C4-2B (cell line): ENCODE measurements at regions not wholly inside any gene's neighbourhood (a gene's known extent, or its start where the extent isn't known, plus 50 kb on each side); places are given as distances from the start of the nearest gene placed in this dataset.

Experiments used
- H3K27ac ChIP-seq: fragments of 450-650 bp; 2 replicates; pipeline ENCODE4 v1.5.1; 2017
- ZFX ChIP-seq: fragments of 450-650 bp; IDR thresholded peaks from 2 replicates; pipeline ENCODE4 v1.6.1; 2017
- TF ChIP-seq, protein P1 (sequence below): fragments of 450-650 bp; conservative IDR thresholded peaks from 2 replicates; pipeline ENCODE4 v1.5.1; 2017; ENCODE audit warnings: mild to moderate bottlenecking

GRCh38 chr4:89586318-89586717, 250.6 kb downstream of the SNCA start:
- no peak overlapping the region for H3K27ac ChIP-seq
- TF ChIP-seq, protein P1, sequence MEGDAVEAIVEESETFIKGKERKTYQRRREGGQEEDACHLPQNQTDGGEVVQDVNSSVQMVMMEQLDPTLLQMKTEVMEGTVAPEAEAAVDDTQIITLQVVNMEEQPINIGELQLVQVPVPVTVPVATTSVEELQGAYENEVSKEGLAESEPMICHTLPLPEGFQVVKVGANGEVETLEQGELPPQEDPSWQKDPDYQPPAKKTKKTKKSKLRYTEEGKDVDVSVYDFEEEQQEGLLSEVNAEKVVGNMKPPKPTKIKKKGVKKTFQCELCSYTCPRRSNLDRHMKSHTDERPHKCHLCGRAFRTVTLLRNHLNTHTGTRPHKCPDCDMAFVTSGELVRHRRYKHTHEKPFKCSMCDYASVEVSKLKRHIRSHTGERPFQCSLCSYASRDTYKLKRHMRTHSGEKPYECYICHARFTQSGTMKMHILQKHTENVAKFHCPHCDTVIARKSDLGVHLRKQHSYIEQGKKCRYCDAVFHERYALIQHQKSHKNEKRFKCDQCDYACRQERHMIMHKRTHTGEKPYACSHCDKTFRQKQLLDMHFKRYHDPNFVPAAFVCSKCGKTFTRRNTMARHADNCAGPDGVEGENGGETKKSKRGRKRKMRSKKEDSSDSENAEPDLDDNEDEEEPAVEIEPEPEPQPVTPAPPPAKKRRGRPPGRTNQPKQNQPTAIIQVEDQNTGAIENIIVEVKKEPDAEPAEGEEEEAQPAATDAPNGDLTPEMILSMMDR = no peak
- TF ChIP-seq ZFX = no peak

- TF ChIP-seq, protein P1 = no peak
- no peak for TF ChIP-seq ZFX
- no peak overlapping the region for H3K27ac ChIP-seq
Observed at GRCh38 chr4:89582756-89583505, 254.0 kb downstream of the SNCA start.

GRCh38 chr4:89579771-89580170, 257.2 kb downstream of the SNCA start:
- TF ChIP-seq, protein P1 = no peak
- no peak for TF ChIP-seq ZFX
- H3K27ac ChIP-seq = no peak overlapping the region

GRCh38 chr4:89576246-89576645, 260.7 kb downstream of the SNCA start:
- TF ChIP-seq ZFX = no peak
- TF ChIP-seq, protein P1 = no peak
- H3K27ac ChIP-seq = no peak overlapping the region

GRCh38 chr4:89575840-89576239, 261.1 kb downstream of the SNCA start:
- TF ChIP-seq, protein P1 = no peak
- no peak for TF ChIP-seq ZFX
- H3K27ac ChIP-seq = no peak overlapping the region

DNA sequence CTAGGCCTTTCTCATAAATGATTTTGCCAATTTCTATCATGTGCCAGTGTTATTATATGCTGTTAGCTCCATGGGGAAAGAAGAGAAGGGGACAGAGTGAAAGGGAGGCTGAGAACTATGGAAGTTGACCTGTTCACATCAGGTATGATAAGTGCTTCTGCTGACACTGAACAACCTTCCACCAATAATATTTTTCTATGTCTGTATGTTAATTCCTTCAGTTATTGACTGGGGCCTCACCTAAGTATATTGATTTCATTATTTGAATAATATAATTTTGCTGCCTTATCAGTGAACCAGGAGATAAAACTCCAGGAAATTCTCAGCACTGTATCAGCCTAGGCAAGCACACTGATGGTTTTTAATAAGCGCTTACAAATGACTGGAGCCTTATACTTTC, 262.8 kb downstream of the SNCA start:
- no peak overlapping the region for H3K27ac ChIP-seq
- no peak for TF ChIP-seq ZFX

DNA sequence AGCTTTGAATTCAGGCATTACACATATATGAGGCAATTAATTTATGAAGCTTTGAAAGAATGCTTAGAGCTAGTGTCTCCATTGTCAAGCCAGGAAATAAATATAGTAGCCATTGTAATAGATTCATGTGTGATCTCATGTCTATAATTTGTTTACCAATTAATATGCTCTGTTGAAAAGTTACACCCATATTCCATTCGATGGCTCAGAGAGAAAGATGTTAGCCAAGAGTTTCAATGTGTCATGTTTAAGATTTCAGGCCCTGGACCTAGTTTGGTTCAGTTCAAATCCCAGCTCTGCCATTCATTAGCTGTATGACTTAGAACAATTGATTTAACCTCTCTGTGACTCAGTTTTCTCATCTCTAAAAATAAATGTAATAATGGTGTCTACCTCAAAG, 263.3 kb downstream of the SNCA start:
- TF ChIP-seq, protein P1 = no peak
- TF ChIP-seq ZFX = no peak
- no peak overlapping the region for H3K27ac ChIP-seq
